Smooth muscle cell (in vitro differentiated cells): ENCODE measurements at regions not wholly inside any gene's neighbourhood (a gene's known extent, or its start where the extent isn't known, plus 50 kb on each side); places are given as distances from the start of the nearest gene placed in this dataset.
"Not testable (repeated sequence)": the region's sequence is repeated elsewhere in the genome, so short reads cannot be mapped to it uniquely, and the experiment has no call there.

ENCODE experiments used
- DNase-seq: peaks from one replicate; lab custom pipeline; 2025; ENCODE audit not compliant: unreplicated experiment; lab: John Stamatoyannopoulos, UW
- H2AFZ ChIP-seq: fragments of 200-600 bp; sonication (generic); 2 replicates; pipeline ENCODE4 v1.6.0; 2016; ENCODE audit warnings: antibody characterized with exemption, low read depth, mild to moderate bottlenecking
- H3F3A ChIP-seq: fragments of 200-600 bp; sonication (generic); 2 replicates; pipeline ENCODE4 v1.6.0; 2017; ENCODE audit warnings: antibody characterized with exemption, low read depth
- H3K27ac ChIP-seq: fragments of 200-600 bp; sonication (generic); 2 replicates; pipeline ENCODE4 v1.5.1; 2016; ENCODE audit warnings: low read depth, mild to moderate bottlenecking
- H3K27me3 ChIP-seq: fragments of 200-600 bp; sonication (generic); 2 replicates; pipeline ENCODE4 v1.6.1; 2016; ENCODE audit warnings: low read depth, mild to moderate bottlenecking
- H3K36me3 ChIP-seq: fragments of 200-600 bp; sonication (generic); 2 replicates; pipeline ENCODE4 v1.5.1; 2016; ENCODE audit warnings: low read depth
- H3K4me1 ChIP-seq: fragments of 200-600 bp; sonication (generic); 2 replicates; pipeline ENCODE4 v1.5.1; 2016; ENCODE audit warnings: low read depth
- H3K4me2 ChIP-seq: fragments of 200-600 bp; sonication (generic); 2 replicates; pipeline ENCODE4 v1.6.0; 2016; ENCODE audit warnings: mild to moderate bottlenecking
- H3K4me3 ChIP-seq: fragments of 200-600 bp; sonication (generic); 2 replicates; pipeline ENCODE4 v1.5.1; 2016; ENCODE audit warnings: mild to moderate bottlenecking
- H3K79me2 ChIP-seq: fragments of 200-600 bp; sonication (generic); 2 replicates; pipeline ENCODE4 v1.6.0; 2016; ENCODE audit warnings: low read depth, mild to moderate bottlenecking
- H3K9ac ChIP-seq: fragments of 200-600 bp; sonication (generic); 2 replicates; pipeline ENCODE4 v1.6.0; 2016; ENCODE audit warnings: low read depth
- H3K9me3 ChIP-seq: fragments of 200-600 bp; sonication (generic); replicated peaks from 2 replicates; pipeline ENCODE4 v1.5.1; 2016; ENCODE audit warnings: low read depth
- H4K20me1 ChIP-seq: fragments of 200-600 bp; sonication (generic); 2 replicates; pipeline ENCODE4 v1.6.0; 2016; ENCODE audit warnings: low read depth
- CTCF ChIP-seq: fragments of 200-600 bp; sonication (generic); IDR thresholded peaks from 2 replicates; pipeline ENCODE4 v1.5.1; 2017; ENCODE audit warnings: borderline replicate concordance, mild to moderate bottlenecking, antibody characterized with exemption; ENCODE audit not compliant: insufficient read depth, poor library complexity, severe bottlenecking
- WGBS: methylation state at CpG from one replicate; pipeline ENCODE4 v1.1.7; 2016; ENCODE audit warnings: low lambda C conversion rate; 5-methylcytosine and 5-hydroxymethylcytosine counted together

GRCh38 chr12:89192429-89192828 is 159.9 kb downstream of the DUSP6 start:
- Histone ChIP-seq H3K79me2 (no peaks in the 10 kb centered on the region), H3K4me2 (no peak overlapping the region), H3K36me3 (no peaks in the 10 kb centered on the region), H3K9me3 (peaks cover 15% of the 10 kb centered on the region), H3K9ac (no peak overlapping the region), H3K4me1 (no peaks in the 10 kb centered on the region), H3F3A (no peaks in the 10 kb centered on the region), H3K27me3 (no peaks in the 10 kb centered on the region), H3K27ac (no peak overlapping the region), H4K20me1 (no peaks in the 10 kb centered on the region), H3K4me3 (no peak overlapping the region), H2AFZ (peak overlapping the region; percentile 36)
- DNase-seq = no peak
- no peak for TF ChIP-seq CTCF
- WGBS = 68% methylated on average over 3 of the region's 3 CpGs

GRCh38 chr12:89191597-89191996 is 160.7 kb downstream of the DUSP6 start:
- H3K27me3 ChIP-seq, H3K79me2 ChIP-seq, H3K4me2 ChIP-seq, H3K4me1 ChIP-seq, H3K36me3 ChIP-seq, H3K27ac ChIP-seq, H4K20me1 ChIP-seq, DNase-seq, H3F3A ChIP-seq, H3K4me3 ChIP-seq, H3K9ac ChIP-seq, H2AFZ ChIP-seq: not testable (repeated sequence)
- H3K9me3 ChIP-seq = peaks cover 15% of the 10 kb centered on the region

DNA sequence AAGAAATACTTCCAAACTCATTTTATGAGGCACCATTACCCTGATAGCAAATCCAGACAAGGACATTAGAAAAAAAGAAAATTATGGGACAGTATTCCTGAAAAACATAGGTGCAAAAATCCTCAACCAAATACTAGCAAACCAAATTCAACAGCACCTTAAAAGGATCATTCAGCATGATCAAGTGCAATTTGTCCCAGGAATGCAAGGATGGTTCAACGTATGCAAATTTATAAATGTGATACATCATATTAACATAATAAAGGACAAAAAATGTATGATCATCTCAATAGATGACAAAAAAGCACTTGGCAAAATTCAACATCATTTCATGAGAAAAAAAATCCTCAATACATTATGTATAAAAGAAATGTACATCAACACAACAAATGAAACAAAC is 162.9 kb downstream of the DUSP6 start:
- H3K79me2 ChIP-seq = no peaks in the 10 kb centered on the region
- no peak for TF ChIP-seq CTCF
- no peaks in the 10 kb centered on the region for H3K27me3 ChIP-seq
- 89% methylated on average over 1 of the region's 1 CpG for WGBS
- no peak overlapping the region for H3K27ac ChIP-seq
- no peaks in the 10 kb centered on the region for H3F3A ChIP-seq
- H3K9me3 ChIP-seq = peaks cover 15% of the 10 kb centered on the region
- no peak overlapping the region for H3K4me3 ChIP-seq
- no peak for DNase-seq
- no peaks in the 10 kb centered on the region for H4K20me1 ChIP-seq
- no peak overlapping the region for H3K4me2 ChIP-seq
- H3K36me3 ChIP-seq = no peaks in the 10 kb centered on the region
- no peak overlapping the region for H2AFZ ChIP-seq
- H3K9ac ChIP-seq = no peak overlapping the region
- H3K4me1 ChIP-seq = no peaks in the 10 kb centered on the region

- no peak overlapping the region for H3K27ac ChIP-seq
- H3K4me2 ChIP-seq = no peak overlapping the region
- H3K79me2 ChIP-seq = no peaks in the 10 kb centered on the region
- H3K9ac ChIP-seq = no peak overlapping the region
- H3K4me1 ChIP-seq = no peaks in the 10 kb centered on the region
- H4K20me1 ChIP-seq = no peaks in the 10 kb centered on the region
- no peak overlapping the region for H3K4me3 ChIP-seq
- no peak for DNase-seq
- H3K9me3 ChIP-seq = peaks cover 15% of the 10 kb centered on the region
- H3K27me3 ChIP-seq = no peaks in the 10 kb centered on the region
- H3F3A ChIP-seq = no peaks in the 10 kb centered on the region
- no peak for TF ChIP-seq CTCF
- H3K36me3 ChIP-seq = no peaks in the 10 kb centered on the region
- H2AFZ ChIP-seq = no peak overlapping the region
Observed at GRCh38 chr12:89187507-89187906, 164.8 kb downstream of the DUSP6 start.
